Mesenchymal stem cell (in vitro differentiated cells and primary cell): ENCODE measurements at regions not wholly inside any gene's neighbourhood (a gene's known extent, or its start where the extent isn't known, plus 50 kb on each side); places are given as distances from the start of the nearest gene placed in this dataset.
"Not testable (repeated sequence)": the region's sequence is repeated elsewhere in the genome, so short reads cannot be mapped to it uniquely, and the experiment has no call there.

ENCODE experiments used
- DNase-seq: peaks from one replicate; pipeline ENCODE4 v3.0.0-alpha.2; 2013
- H2AFZ ChIP-seq: one replicate; pipeline ENCODE4 v1.6.1; 2013; ENCODE audit warnings: low read depth, mild to moderate bottlenecking, control low read depth, inconsistent platforms, low read length, moderate library complexity
- H2AK5ac ChIP-seq: 2 replicates; pipeline ENCODE4 v1.6.1; 2013; ENCODE audit warnings: low read length, moderate library complexity, mild to moderate bottlenecking, inconsistent platforms; ENCODE audit not compliant: severe bottlenecking
- H2BK120ac ChIP-seq: one replicate; pipeline ENCODE4 v1.6.1; 2013; ENCODE audit warnings: low read depth, mild to moderate bottlenecking, inconsistent platforms, low read length, moderate library complexity
- H2BK12ac ChIP-seq, 2 experiments: one replicate each; pipeline ENCODE4 v1.6.1; 2013; ENCODE audit warnings: inconsistent platforms in 2 of 2, low read length in 2 of 2, mild to moderate bottlenecking in 2 of 2, moderate library complexity in 2 of 2, control low read depth in 1 of 2
- H2BK15ac ChIP-seq: one replicate; pipeline ENCODE4 v1.6.1; 2013; ENCODE audit warnings: mild to moderate bottlenecking, low read depth, inconsistent platforms; ENCODE audit not compliant: poor library complexity, severe bottlenecking
- H2BK5ac ChIP-seq: 2 replicates; pipeline ENCODE4 v1.6.1; 2013; ENCODE audit warnings: low read depth, mild to moderate bottlenecking, low read length, control low read depth, inconsistent platforms; ENCODE audit not compliant: poor library complexity, severe bottlenecking
- H3K14ac ChIP-seq, 2 experiments: one replicate each; pipeline ENCODE4 v1.6.1; 2013; ENCODE audit warnings: inconsistent platforms in 2 of 2, low read length in 2 of 2, control low read depth in 1 of 2, mild to moderate bottlenecking in 1 of 2, moderate library complexity in 1 of 2
- H3K18ac ChIP-seq, 2 experiments: one replicate each; pipeline ENCODE4 v1.6.1; 2013; ENCODE audit warnings: inconsistent platforms in 2 of 2, low read length in 2 of 2, control low read depth in 1 of 2, low read depth in 1 of 2, mild to moderate bottlenecking in 1 of 2
- H3K23ac ChIP-seq, 2 experiments: one replicate each; pipeline ENCODE4 v1.6.1; 2013; ENCODE audit warnings: inconsistent platforms in 2 of 2, low read length in 2 of 2, mild to moderate bottlenecking in 2 of 2, moderate library complexity in 2 of 2, control low read depth in 1 of 2
- H3K27ac ChIP-seq: 2 replicates; pipeline ENCODE4 v1.5.1; 2013; ENCODE audit warnings: mild to moderate bottlenecking, moderate library complexity, low read length, control low read depth, inconsistent platforms; ENCODE audit not compliant: poor library complexity, severe bottlenecking
- H3K27me3 ChIP-seq, 2 experiments: 2 replicates each; pipeline versions ENCODE4 v1.6.1 to v1.7.0; 2013; ENCODE audit warnings: low read length in 2 of 2, mild to moderate bottlenecking in 2 of 2, moderate library complexity in 2 of 2, control low read depth in 1 of 2, inconsistent platforms in 1 of 2; ENCODE audit not compliant: control insufficient read depth in 1 of 2, insufficient read depth in 1 of 2
- H3K36me3 ChIP-seq, 2 experiments: 2 replicates each; pipeline versions ENCODE4 v1.6.1 to v1.7.0; 2013; ENCODE audit warnings: low read length in 2 of 2, control low read depth in 1 of 2, inconsistent platforms in 1 of 2, low read depth in 1 of 2, mild to moderate bottlenecking in 1 of 2; ENCODE audit not compliant: insufficient read depth in 2 of 2, control insufficient read depth in 1 of 2
- H3K4ac ChIP-seq, 2 experiments: one replicate each; pipeline ENCODE4 v1.6.1; 2013; ENCODE audit warnings: inconsistent platforms in 2 of 2, low read length in 2 of 2, mild to moderate bottlenecking in 2 of 2, moderate library complexity in 2 of 2, control low read depth in 1 of 2, low read depth in 1 of 2
- H3K4me1 ChIP-seq: 2 replicates; pipeline ENCODE4 v1.6.1; 2013; ENCODE audit warnings: low read depth, low read length, control low read depth; ENCODE audit not compliant: control insufficient read depth, insufficient read depth
- H3K4me2 ChIP-seq: 2 replicates; pipeline ENCODE4 v1.6.1; 2013; ENCODE audit warnings: low read length, mild to moderate bottlenecking, inconsistent platforms; ENCODE audit not compliant: poor library complexity, severe bottlenecking
- H3K4me3 ChIP-seq, 2 experiments: 2 replicates each; pipeline versions ENCODE4 v1.5.1 to v1.7.0; 2013; ENCODE audit warnings: low read length in 2 of 2, mild to moderate bottlenecking in 2 of 2, control low read depth in 1 of 2, low read depth in 1 of 2; ENCODE audit not compliant: insufficient read depth in 1 of 2
- H3K79me1 ChIP-seq: replicated peaks from 2 replicates; pipeline ENCODE4 v1.6.1; 2013; ENCODE audit warnings: mild to moderate bottlenecking, control low read depth, low read length, inconsistent platforms; ENCODE audit not compliant: poor library complexity, severe bottlenecking
- H3K9ac ChIP-seq: 2 replicates; pipeline ENCODE4 v1.7.0; 2013; ENCODE audit warnings: mild to moderate bottlenecking, low read length, moderate library complexity
- H3K9me3 ChIP-seq: 2 replicates; pipeline ENCODE4 v1.7.0; 2013; ENCODE audit warnings: mild to moderate bottlenecking, low read length; ENCODE audit not compliant: control insufficient read depth
- H4K8ac ChIP-seq: one replicate; pipeline ENCODE4 v1.6.1; 2013; ENCODE audit warnings: inconsistent platforms, mild to moderate bottlenecking, low read length, moderate library complexity
- H4K91ac ChIP-seq: one replicate; pipeline ENCODE4 v1.6.1; 2013; ENCODE audit warnings: mild to moderate bottlenecking, low read length, inconsistent platforms
- WGBS: methylation state at CpG from one replicate; pipeline ENCODE4 v1.1.7; 2013; ENCODE audit warnings: mixed read lengths; 5-methylcytosine and 5-hydroxymethylcytosine counted together

DNA sequence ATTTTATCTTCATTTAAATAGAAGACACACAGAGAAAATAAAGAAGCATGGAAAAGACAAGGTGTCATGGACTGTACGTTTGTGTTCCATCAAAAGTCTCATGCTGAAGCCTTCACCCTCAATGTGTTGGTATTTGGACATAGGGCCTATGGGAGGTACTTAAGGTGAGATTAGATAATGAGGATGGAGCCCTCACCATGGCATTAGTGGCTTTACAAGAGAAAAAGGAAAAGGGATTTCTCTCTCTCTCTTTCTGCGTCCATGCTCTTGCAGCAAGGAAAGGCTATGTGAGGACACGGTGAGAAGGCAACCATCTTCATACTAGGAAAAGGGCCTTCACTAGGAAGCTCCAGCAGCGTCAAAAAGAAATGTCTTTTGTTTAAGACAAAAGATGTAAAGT, 797.0 kb upstream of the CDH10 start:
- Histone ChIP-seq H3K4ac (no peak overlapping the region), H3K18ac (no peak overlapping the region), H3K4me2 (no peak overlapping the region), H3K27ac (no peak overlapping the region), H2BK12ac (no peak overlapping the region), H3K9me3 (no peaks in the 10 kb centered on the region), H4K8ac (no peak overlapping the region), H3K27me3 (no peaks in the 10 kb centered on the region), H2BK120ac (no peak overlapping the region), H3K36me3 (no peaks in the 10 kb centered on the region), H2AFZ (no peak overlapping the region), H2BK5ac (no peak overlapping the region), H2AK5ac (no peak overlapping the region), H3K9ac (no peak overlapping the region), H3K23ac (no peak overlapping the region), H3K4me3 (no peak overlapping the region), H2BK15ac (no peak overlapping the region), H4K91ac (no peak overlapping the region), H3K14ac (no peak overlapping the region), H3K4me1 (no peaks in the 10 kb centered on the region), H3K79me1 (no peaks in the 10 kb centered on the region)
- WGBS: 68% methylated on average over 4 of the region's 4 CpGs
- no peak for DNase-seq

DNA sequence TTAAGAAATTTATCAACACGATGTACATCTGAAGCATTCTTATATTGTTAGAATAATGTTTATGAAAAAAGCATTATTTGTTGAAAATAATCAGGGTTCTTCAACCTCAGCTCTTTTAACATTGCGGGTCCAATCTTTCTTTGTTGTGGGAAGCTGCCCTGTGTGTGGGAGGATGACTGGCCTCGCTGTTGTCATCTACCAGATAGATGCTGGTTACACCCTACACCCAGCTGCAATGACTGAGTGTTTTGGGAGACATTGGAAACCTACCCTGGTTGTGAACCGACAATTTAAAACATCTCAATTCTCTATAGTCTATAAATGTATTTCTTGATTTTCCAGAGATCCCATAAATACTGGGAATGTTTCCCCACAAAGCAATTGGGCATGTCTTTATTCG, 794.2 kb upstream of the CDH10 start:
- Histone ChIP-seq H3K23ac (no peak overlapping the region), H3K9ac (no peak overlapping the region), H3K27ac (no peak overlapping the region), H3K4me1 (no peaks in the 10 kb centered on the region), H2BK12ac (no peak overlapping the region), H2BK5ac (no peak overlapping the region), H3K36me3 (no peaks in the 10 kb centered on the region), H3K14ac (no peak overlapping the region), H4K91ac (no peak overlapping the region), H3K79me1 (no peaks in the 10 kb centered on the region), H2BK15ac (no peak overlapping the region), H2BK120ac (no peak overlapping the region), H3K4me2 (no peak overlapping the region), H3K4me3 (no peak overlapping the region), H3K18ac (no peak overlapping the region), H3K27me3 (no peaks in the 10 kb centered on the region), H2AFZ (no peak overlapping the region), H2AK5ac (no peak overlapping the region), H3K9me3 (no peaks in the 10 kb centered on the region), H4K8ac (no peak overlapping the region), H3K4ac (no peak overlapping the region)
- WGBS: 97% methylated on average over 4 of the region's 5 CpGs
- DNase-seq: no peak

DNA sequence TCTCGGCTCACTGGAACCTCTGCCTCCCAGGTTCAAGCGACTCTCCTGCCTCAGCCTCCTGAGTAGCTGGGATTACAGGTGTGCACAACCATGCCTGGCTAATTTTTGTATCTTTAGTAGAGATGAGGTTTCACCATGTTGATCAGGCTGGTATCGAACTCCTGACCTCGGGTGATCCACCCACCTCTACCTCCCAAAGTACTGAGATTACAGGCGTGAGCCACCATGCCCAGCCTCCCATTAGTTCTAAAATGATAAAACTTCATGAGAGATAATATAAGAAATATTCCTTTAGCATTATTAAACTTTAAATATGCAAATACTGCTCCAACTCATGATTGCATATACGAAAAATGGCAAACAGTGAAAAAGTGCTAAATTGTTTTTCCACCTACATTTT, 793.6 kb upstream of the CDH10 start:
- not testable (repeated sequence) for H2BK5ac ChIP-seq, H2AFZ ChIP-seq, H3K14ac ChIP-seq, H3K9me3 ChIP-seq, H3K9ac ChIP-seq, H2BK15ac ChIP-seq, H2BK12ac ChIP-seq, DNase-seq, H3K36me3 ChIP-seq, H4K91ac ChIP-seq, H4K8ac ChIP-seq, H2AK5ac ChIP-seq, H3K4me1 ChIP-seq, H3K18ac ChIP-seq, H3K27ac ChIP-seq, H3K4ac ChIP-seq, H2BK120ac ChIP-seq, H3K79me1 ChIP-seq, H3K27me3 ChIP-seq, H3K4me3 ChIP-seq, H3K4me2 ChIP-seq, H3K23ac ChIP-seq
- WGBS: 96% methylated on average over 2 of the region's 6 CpGs

DNA sequence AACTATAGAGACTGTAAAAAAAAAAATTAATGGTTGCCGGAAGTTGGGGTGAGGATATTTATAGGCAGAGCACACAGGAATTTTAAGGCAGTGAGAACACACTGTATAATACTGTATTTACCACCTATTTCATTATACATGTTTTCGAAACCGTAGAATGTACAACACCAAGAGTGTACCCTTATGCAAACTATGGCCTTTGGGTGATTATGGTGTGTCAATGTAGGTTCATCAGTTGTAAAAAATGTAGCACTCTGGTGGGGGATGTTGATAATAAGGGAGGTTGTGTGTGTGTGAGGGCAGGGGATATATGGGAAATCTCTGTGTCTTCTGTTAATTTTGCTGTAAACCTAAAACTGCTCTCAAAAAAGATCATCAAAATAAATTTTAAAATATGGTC, 791.7 kb upstream of the CDH10 start:
- H2BK12ac ChIP-seq: no peak overlapping the region
- H3K27ac ChIP-seq: no peak overlapping the region
- H3K23ac ChIP-seq: no peak overlapping the region
- H3K4me2 ChIP-seq: no peak overlapping the region
- no peak overlapping the region for H2BK120ac ChIP-seq
- no peaks in the 10 kb centered on the region for H3K4me1 ChIP-seq
- H4K91ac ChIP-seq: no peak overlapping the region
- no peak overlapping the region for H3K4ac ChIP-seq
- no peak overlapping the region for H4K8ac ChIP-seq
- no peak for DNase-seq
- H3K4me3 ChIP-seq: no peak overlapping the region
- H2BK5ac ChIP-seq: no peak overlapping the region
- no peak overlapping the region for H3K18ac ChIP-seq
- H3K9ac ChIP-seq: no peak overlapping the region
- H2AFZ ChIP-seq: no peak overlapping the region
- 100% methylated on average over 1 of the region's 3 CpGs for WGBS
- H3K79me1 ChIP-seq: no peaks in the 10 kb centered on the region
- H3K36me3 ChIP-seq: no peaks in the 10 kb centered on the region
- no peaks in the 10 kb centered on the region for H3K9me3 ChIP-seq
- no peak overlapping the region for H2AK5ac ChIP-seq
- H3K27me3 ChIP-seq: no peaks in the 10 kb centered on the region
- H3K14ac ChIP-seq: no peak overlapping the region
- no peak overlapping the region for H2BK15ac ChIP-seq
